GM20000 (cell line): ENCODE measurements at regions not wholly inside any gene's neighbourhood (a gene's known extent, or its start where the extent isn't known, plus 50 kb on each side); places are given as distances from the start of the nearest gene placed in this dataset.

Experiments used
- DNase-seq: peaks from one replicate; pipeline ENCODE4 v3.0.0; 2012; ENCODE audit warnings: low spot score
- TF ChIP-seq, protein P1 (sequence below): IDR thresholded peaks from 2 replicates; pipeline ENCODE4 v1.5.1; 2012; ENCODE audit warnings: mild to moderate bottlenecking, control low read depth; ENCODE audit errors: extremely low read depth, missing control alignments

DNA sequence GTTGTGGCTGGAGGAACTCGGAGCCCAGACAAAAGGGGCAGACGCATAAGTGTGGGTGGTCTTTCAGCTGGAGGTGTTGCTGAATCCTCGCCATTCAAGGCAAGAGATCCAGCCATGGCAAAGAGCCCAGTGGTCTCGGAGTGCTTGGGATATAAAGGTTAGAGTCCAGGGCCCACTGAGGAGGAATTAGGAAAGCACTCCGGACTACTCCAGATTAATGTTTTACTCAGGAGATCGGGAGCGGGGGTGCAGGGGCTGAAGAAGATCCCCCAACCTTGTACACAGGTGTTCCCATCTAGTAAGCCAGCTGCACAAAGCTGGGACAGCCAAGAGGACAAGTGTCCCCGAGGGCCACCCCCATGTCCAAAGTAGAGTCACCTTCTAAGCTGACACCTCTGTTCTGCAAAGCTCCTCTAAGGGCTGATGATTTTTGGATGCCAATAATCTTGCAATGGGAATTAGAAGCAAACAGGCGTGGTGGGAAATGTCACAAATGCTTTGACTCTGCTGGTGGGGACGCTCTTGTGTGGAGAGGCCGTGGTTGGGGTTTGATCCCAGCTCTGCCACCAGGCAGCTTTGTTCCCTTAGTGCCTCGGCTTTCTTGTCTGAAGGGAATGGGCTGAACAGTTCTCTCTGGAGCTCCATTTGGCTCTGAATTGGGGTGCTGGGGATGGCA lies 194.3 kb upstream of the SOX1 start:
- TF ChIP-seq, protein P1, sequence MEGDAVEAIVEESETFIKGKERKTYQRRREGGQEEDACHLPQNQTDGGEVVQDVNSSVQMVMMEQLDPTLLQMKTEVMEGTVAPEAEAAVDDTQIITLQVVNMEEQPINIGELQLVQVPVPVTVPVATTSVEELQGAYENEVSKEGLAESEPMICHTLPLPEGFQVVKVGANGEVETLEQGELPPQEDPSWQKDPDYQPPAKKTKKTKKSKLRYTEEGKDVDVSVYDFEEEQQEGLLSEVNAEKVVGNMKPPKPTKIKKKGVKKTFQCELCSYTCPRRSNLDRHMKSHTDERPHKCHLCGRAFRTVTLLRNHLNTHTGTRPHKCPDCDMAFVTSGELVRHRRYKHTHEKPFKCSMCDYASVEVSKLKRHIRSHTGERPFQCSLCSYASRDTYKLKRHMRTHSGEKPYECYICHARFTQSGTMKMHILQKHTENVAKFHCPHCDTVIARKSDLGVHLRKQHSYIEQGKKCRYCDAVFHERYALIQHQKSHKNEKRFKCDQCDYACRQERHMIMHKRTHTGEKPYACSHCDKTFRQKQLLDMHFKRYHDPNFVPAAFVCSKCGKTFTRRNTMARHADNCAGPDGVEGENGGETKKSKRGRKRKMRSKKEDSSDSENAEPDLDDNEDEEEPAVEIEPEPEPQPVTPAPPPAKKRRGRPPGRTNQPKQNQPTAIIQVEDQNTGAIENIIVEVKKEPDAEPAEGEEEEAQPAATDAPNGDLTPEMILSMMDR: no peak
- DNase-seq: no peak

- no peak for DNase-seq
- TF ChIP-seq, protein P1: no peak
Observed at GRCh38 chr13:111873676-111874178, 193.2 kb upstream of the SOX1 start.

GRCh38 chr13:111874981-111875380 lies 192.0 kb upstream of the SOX1 start:
- TF ChIP-seq, protein P1: no peak
- DNase-seq: no peak

DNA sequence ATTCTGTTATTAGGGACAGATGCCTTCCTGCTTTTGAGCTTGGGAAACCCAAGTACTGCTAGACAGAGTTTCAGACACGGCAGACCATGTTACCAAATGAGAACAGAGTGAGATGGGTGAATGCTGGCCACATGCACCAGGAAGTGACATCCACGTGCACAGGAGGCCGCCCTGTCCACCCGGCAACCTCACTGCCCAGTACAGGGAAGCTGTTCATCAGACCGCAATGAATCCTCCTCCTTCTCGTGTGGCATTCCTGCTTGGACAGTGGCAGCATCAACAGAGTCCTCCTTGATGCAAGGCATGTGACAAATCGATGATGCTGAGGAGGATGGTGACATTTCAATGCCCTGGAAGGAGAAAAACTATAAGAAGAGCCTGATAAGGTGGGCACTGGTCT lies 191.0 kb upstream of the SOX1 start:
- no peak for DNase-seq
- TF ChIP-seq, protein P1: no peak

GRCh38 chr13:111876506-111876905 lies 190.4 kb upstream of the SOX1 start:
- TF ChIP-seq, protein P1: no peak
- no peak for DNase-seq

DNA sequence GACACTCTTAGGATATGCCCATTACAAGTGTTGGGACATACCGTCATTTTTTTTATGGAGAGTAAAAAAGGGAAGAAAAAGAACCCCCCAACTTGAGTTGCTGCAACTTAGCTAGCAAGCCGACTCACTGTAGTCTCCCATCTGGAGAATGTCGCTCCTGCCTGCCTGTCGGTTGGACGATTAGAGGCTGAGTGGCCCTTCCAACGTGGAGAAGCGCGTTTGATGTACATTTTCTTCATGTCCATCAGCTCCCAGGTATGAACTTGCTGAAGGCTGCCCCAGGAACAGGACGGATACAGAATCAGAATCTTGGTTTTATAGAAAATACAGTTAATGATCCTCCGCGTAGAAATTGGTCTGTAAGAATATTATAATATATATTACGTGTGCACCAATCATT lies 189.0 kb upstream of the SOX1 start:
- TF ChIP-seq, protein P1: no peak
- no peak for DNase-seq

DNA sequence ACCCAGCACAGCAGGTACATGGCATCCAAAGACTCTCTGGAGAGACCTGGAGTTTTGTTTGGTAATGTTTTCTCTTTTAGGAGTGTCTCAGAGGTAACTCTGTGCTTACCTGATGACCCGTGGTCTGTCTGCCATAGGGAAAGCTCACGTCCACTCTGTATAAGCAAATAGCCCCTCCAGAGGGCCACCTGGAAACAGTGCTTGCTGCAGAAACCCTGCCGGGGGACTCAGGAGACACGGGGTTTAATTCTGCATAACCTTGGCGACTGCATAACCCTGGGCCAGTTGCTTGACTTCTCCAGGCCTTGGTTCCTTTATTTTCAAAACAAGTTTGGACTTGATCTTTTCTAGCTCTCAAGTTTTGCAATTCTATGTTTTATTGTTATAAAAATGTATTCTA lies 187.2 kb upstream of the SOX1 start:
- TF ChIP-seq, protein P1: no peak
- DNase-seq: no peak
